ENCODE measurements at regions not wholly inside any gene's neighbourhood (a gene's known extent, or its start where the extent isn't known, plus 50 kb on each side); places are given as distances from the start of the nearest gene placed in this dataset.

DNA sequence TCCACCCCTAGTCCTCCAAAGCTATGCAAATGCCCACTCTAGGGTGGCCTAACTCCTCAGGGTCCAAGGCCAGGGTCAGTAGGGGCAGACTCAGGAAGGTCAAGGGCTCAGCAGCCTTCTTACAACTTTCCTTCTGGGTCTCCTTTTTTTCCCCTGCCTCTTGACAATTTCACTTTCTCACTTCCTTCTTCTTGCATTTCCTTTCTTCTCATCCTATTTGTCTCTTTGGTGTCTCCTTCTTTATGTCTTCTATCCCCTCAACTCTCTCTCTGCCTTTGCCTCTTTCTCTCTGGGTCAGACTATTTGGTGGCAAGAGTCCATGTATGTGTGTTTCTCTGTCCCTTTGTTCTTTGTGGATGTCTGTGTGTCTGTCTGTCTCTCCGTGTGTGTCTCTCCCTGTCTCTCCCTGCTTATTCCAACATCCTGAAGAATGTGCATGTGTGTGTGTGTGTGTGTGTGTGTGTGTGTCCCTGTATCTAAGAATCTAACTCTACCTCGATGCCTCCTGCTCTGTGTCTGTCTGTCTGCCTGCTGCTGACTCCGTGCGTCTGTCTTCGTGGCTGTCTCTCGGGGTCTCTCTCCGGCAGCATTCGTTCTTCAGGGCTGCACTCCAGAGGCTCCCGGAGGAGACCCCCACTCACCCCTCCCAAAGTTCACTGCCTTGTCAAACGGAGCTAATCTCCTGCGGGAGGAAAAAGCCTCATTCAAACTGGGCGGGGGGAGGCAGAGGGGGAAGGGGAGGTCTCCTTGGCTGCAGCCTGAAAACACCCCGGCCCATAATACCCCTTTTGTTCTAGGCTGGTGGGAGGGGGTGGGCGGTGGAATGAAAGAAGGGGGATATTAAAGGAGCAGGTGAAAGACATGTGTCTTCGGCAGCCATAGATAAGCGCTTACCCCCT is 51.7 kb upstream of the FOXP4 start:
- no peaks in the 10 kb centered on the region for H3K9me3 Mint-ChIP-seq (ENCODE audit: low read depth)
- no peak for ATAC-seq
- no peaks in the 10 kb centered on the region for H3K36me3 Mint-ChIP-seq
- H3K4me1 Mint-ChIP-seq: peaks cover 3% of the 10 kb centered on the region
- CTCF ChIA-PET: no interaction called here
- DNase-seq: no peak
- H3K27ac Mint-ChIP-seq: no peak overlapping the region
- H3K4me3 Mint-ChIP-seq: no peak overlapping the region
- peaks cover 52% of the 10 kb centered on the region for H3K27me3 Mint-ChIP-seq
